H1 (cell line): ENCODE measurements at regions not wholly inside any gene's neighbourhood (a gene's known extent, or its start where the extent isn't known, plus 50 kb on each side); places are given as distances from the start of the nearest gene placed in this dataset.

Experiments
- CTCF ChIA-PET: fragments of 300-600 bp; sonication (Branson Sonifier 250); formaldehyde crosslinking; loops from one replicate; lab custom pipeline; 2021; ENCODE audit not compliant: partially characterized antibody; lab: Charles Lee
- POLR2A ChIA-PET: fragments of 300-600 bp; sonication (Branson Sonifier 250); formaldehyde crosslinking; loops from one replicate; lab custom pipeline; 2021; ENCODE audit warnings: inconsistent platforms; ENCODE audit not compliant: partially characterized antibody; lab: Charles Lee
- DNase-seq, 2 experiments: peaks; one replicate each; pipeline versions ENCODE4 v3.0.0 to v3.0.0-alpha.2; 2010 to 2022; ENCODE audit warnings: low spot score in 2 of 2, low read depth in 1 of 2, mixed read lengths in 1 of 2
- FAIRE-seq: peaks from 2 replicates; lab custom pipeline; 2011; peaks lifted over from hg19 to GRCh38; lab: Jason Lieb, UNC
- H2AFZ ChIP-seq: 2 replicates; pipeline ENCODE4 v1.8.1; 2012; ENCODE audit warnings: low read length, inconsistent platforms
- H2AK5ac ChIP-seq: 2 replicates; pipeline ENCODE4 v1.6.1; 2013; ENCODE audit warnings: low read depth, low read length
- H2BK120ac ChIP-seq: replicated peaks from 2 replicates; pipeline ENCODE3; 2013; ENCODE audit warnings: low read depth, low read length, inconsistent platforms
- H2BK12ac ChIP-seq: 2 replicates; pipeline ENCODE4 v1.6.1; 2013; ENCODE audit warnings: low read depth, low read length
- H2BK15ac ChIP-seq: 2 replicates; pipeline ENCODE4 v1.6.1; 2013; ENCODE audit warnings: low read length
- H2BK20ac ChIP-seq: 2 replicates; pipeline ENCODE4 v1.6.1; 2013; ENCODE audit warnings: low read length
- H2BK5ac ChIP-seq: 2 replicates; pipeline ENCODE4 v1.6.1; 2013; ENCODE audit warnings: low read depth, low read length
- H3K14ac ChIP-seq: 2 replicates; pipeline ENCODE4 v1.6.1; 2013; ENCODE audit warnings: inconsistent platforms; ENCODE audit not compliant: insufficient read length
- H3K18ac ChIP-seq: 2 replicates; pipeline ENCODE4 v1.6.1; 2013; ENCODE audit warnings: low read length; ENCODE audit errors: extremely low read depth
- H3K23ac ChIP-seq: 2 replicates; pipeline ENCODE4 v1.6.1; 2013; ENCODE audit warnings: inconsistent platforms; ENCODE audit not compliant: insufficient read length
- H3K23me2 ChIP-seq: 2 replicates; pipeline ENCODE4 v1.6.1; 2013; ENCODE audit warnings: low read depth, low read length
- H3K27ac ChIP-seq: 2 replicates; pipeline ENCODE4 v1.6.1; 2011; ENCODE audit warnings: low read depth, low read length, inconsistent platforms
- H3K27me3 ChIP-seq, 4 experiments: replicated peaks in 1 of 4; 1 replicate in 1 of 4; 2 replicates in 3 of 4; pipeline versions ENCODE4 v1.6.1 to v1.8.1; 2011 to 2013; ENCODE audit warnings: low read length in 3 of 4, mild to moderate bottlenecking in 3 of 4, inconsistent platforms in 2 of 4, mixed read lengths in 2 of 4, moderate library complexity in 1 of 4; ENCODE audit not compliant: control insufficient read depth in 3 of 4, insufficient read depth in 3 of 4; ENCODE audit errors: extremely low read depth in 1 of 4
- H3K36me3 ChIP-seq, 4 experiments: 2 replicates each; pipeline versions ENCODE4 v1.6.1 to v1.8.1; 2011 to 2013; ENCODE audit warnings: mild to moderate bottlenecking in 4 of 4, low read length in 3 of 4, moderate library complexity in 2 of 4, control low read depth in 1 of 4, inconsistent platforms in 1 of 4; ENCODE audit not compliant: insufficient read depth in 4 of 4, control insufficient read depth in 2 of 4
- H3K4ac ChIP-seq: replicated peaks from 2 replicates; pipeline ENCODE3; 2013; ENCODE audit warnings: low read length, low read depth, mixed read lengths, inconsistent platforms; ENCODE audit not compliant: insufficient read length
- H3K4me1 ChIP-seq, 4 experiments: replicated peaks in 1 of 4; 1 replicate in 1 of 4; 2 replicates in 3 of 4; pipeline versions ENCODE4 v1.6.1 to v1.8.1; 2011 to 2013; ENCODE audit warnings: low read length in 3 of 4, inconsistent platforms in 2 of 4, mixed read lengths in 1 of 4; ENCODE audit not compliant: insufficient read depth in 4 of 4, control insufficient read depth in 3 of 4
- H3K4me2 ChIP-seq, 2 experiments: 2 replicates each; pipeline versions ENCODE4 v1.6.1 to v1.8.1; 2011 to 2013; ENCODE audit warnings: low read depth in 2 of 2, low read length in 2 of 2, control low read depth in 1 of 2, inconsistent platforms in 1 of 2, mild to moderate bottlenecking in 1 of 2; ENCODE audit not compliant: insufficient read depth in 1 of 2
- H3K4me3 ChIP-seq, 4 experiments: fragments of 200-600, 300-600 bp in 1 of 4; sonication (generic), shearing (Covaris generic), sonication (Bioruptor Twin) in 1 of 4; 2 replicates each; pipeline versions ENCODE4 v1.5.1 to v1.8.1; 2011 to 2016; ENCODE audit warnings: low read length in 4 of 4, low read depth in 3 of 4, control low read depth in 2 of 4, inconsistent platforms in 2 of 4, mild to moderate bottlenecking in 2 of 4, mixed read lengths in 1 of 4, moderate library complexity in 1 of 4; ENCODE audit not compliant: insufficient read depth in 2 of 4; ENCODE audit errors: extremely low read depth in 1 of 4
- H3K56ac ChIP-seq: replicated peaks from 2 replicates; pipeline ENCODE3; 2013; ENCODE audit warnings: low read depth, mild to moderate bottlenecking, mixed read lengths, low read length, inconsistent platforms; ENCODE audit not compliant: insufficient read length
- H3K79me1 ChIP-seq: 2 replicates; pipeline ENCODE4 v1.6.1; 2013; ENCODE audit warnings: low read depth, low read length, control low read depth
- H3K79me2 ChIP-seq, 2 experiments: 2 replicates each; pipeline versions ENCODE4 v1.6.1 to v1.8.1; 2012 to 2013; ENCODE audit warnings: low read length in 2 of 2, mild to moderate bottlenecking in 2 of 2, inconsistent platforms in 1 of 2; ENCODE audit not compliant: insufficient read depth in 2 of 2, control insufficient read depth in 1 of 2
- H3K9ac ChIP-seq, 4 experiments: replicated peaks in 1 of 4; 1 replicate in 1 of 4; 2 replicates in 3 of 4; pipeline versions ENCODE4 v1.6.1 to v1.8.1; 2011 to 2013; ENCODE audit warnings: low read depth in 3 of 4, low read length in 3 of 4, control low read depth in 2 of 4, mild to moderate bottlenecking in 2 of 4, moderate library complexity in 2 of 4, inconsistent platforms in 1 of 4; ENCODE audit errors: extremely low read depth in 1 of 4
- H3K9me3 ChIP-seq, 2 experiments: 2 replicates each; pipeline versions ENCODE4 v1.6.1 to v1.8.1; 2012 to 2013; ENCODE audit warnings: mild to moderate bottlenecking in 2 of 2, moderate library complexity in 2 of 2, control low read depth in 1 of 2, inconsistent platforms in 1 of 2, low read depth in 1 of 2, low read length in 1 of 2, mixed read lengths in 1 of 2; ENCODE audit not compliant: insufficient read depth in 2 of 2
- H4K20me1 ChIP-seq, 2 experiments: replicated peaks in 1 of 2; 2 replicates each; pipeline versions ENCODE3 to v1.8.1; 2011 to 2013; ENCODE audit warnings: inconsistent platforms in 2 of 2, low read length in 2 of 2, mild to moderate bottlenecking in 1 of 2; ENCODE audit not compliant: insufficient read depth in 2 of 2, control insufficient read depth in 1 of 2
- H4K5ac ChIP-seq: 2 replicates; pipeline ENCODE4 v1.6.1; 2013; ENCODE audit warnings: low read length, low read depth, mixed read lengths, inconsistent platforms; ENCODE audit not compliant: insufficient read length
- H4K8ac ChIP-seq: 2 replicates; pipeline ENCODE4 v1.8.0; 2013; ENCODE audit warnings: mild to moderate bottlenecking, moderate library complexity, low read length, inconsistent platforms; ENCODE audit not compliant: insufficient read depth; ENCODE audit errors: extremely low read depth
- H4K91ac ChIP-seq: replicated peaks from 2 replicates; pipeline ENCODE3; 2013; ENCODE audit warnings: low read length, mixed read lengths, inconsistent platforms; ENCODE audit not compliant: insufficient read length
- ASH2L ChIP-seq: fragments of 200-600, 300-600 bp; sonication (generic); IDR thresholded peaks from one replicate; pipeline ENCODE4 v1.7.1; 2017; ENCODE audit warnings: low read length
- CBX8 ChIP-seq: fragments of 300-800, 300-1000 bp; sonication (generic); IDR thresholded peaks from 2 replicates; pipeline ENCODE4 v1.7.1; 2016; ENCODE audit warnings: low read depth, low read length, borderline replicate concordance
- JUN ChIP-seq: IDR thresholded peaks from 2 replicates; pipeline ENCODE4 v1.6.1; 2011; ENCODE audit warnings: low read depth, mild to moderate bottlenecking, improper control_type of control experiment, low read length
- POLR2AphosphoS5 ChIP-seq: IDR thresholded peaks from 2 replicates; pipeline ENCODE4 v1.6.1; 2011; ENCODE audit warnings: low read depth, low read length
- WGBS, 2 experiments: shearing (Covaris generic) in 1 of 2; methylation state at CpG; one replicate each; pipeline versions ENCODE4 v1.1.6 to v1.1.7; 2013 to 2015; ENCODE audit warnings: low lambda C conversion rate in 2 of 2, mixed read lengths in 2 of 2, inconsistent platforms in 1 of 2, low coverage in 1 of 2, missing lambda C conversion rate in 1 of 2; ENCODE audit not compliant: insufficient replicate concordance in 2 of 2, insufficient coverage in 1 of 2, insufficient read length in 1 of 2; ENCODE audit errors: extremely low coverage in 1 of 2, missing lambda C conversion rate in 1 of 2; 5-methylcytosine and 5-hydroxymethylcytosine counted together

- Histone ChIP-seq H3K27ac (no peak overlapping the region), H3K36me3 (no peaks in the 10 kb centered on the region), H4K20me1 (no peaks in the 10 kb centered on the region), H3K14ac (no peak overlapping the region), H3K23me2 (no peaks in the 10 kb centered on the region; the same call in 1 of the 2 replicates), H3K4me3 (no peak overlapping the region), H3K79me1 (no peaks in the 10 kb centered on the region), H4K8ac (no peak overlapping the region; the same call in 1 of the 2 replicates), H4K91ac (no peak overlapping the region), H3K23ac (no peak overlapping the region), H2BK5ac (no peak overlapping the region), H3K9ac (no peak overlapping the region), H3K79me2 (no peaks in the 10 kb centered on the region), H2AK5ac (no peak overlapping the region), H3K4me1 (no peaks in the 10 kb centered on the region), H2BK12ac (no peak overlapping the region), H3K27me3 (0 out of 7 replicates have a peak, but pooled peaks cover 0 to 3% (median 0%) of the 10 kb centered on the region in 4 experiments), H2AFZ (no peak overlapping the region), H3K18ac (no peak overlapping the region), H2BK20ac (no peak overlapping the region), H3K4me2 (no peak overlapping the region), H2BK120ac (no peak overlapping the region), H3K56ac (no peak overlapping the region), H3K4ac (no peak overlapping the region), H3K9me3 (no peaks in the 10 kb centered on the region), H2BK15ac (no peak overlapping the region), H4K5ac (no peak overlapping the region)
- POLR2A ChIA-PET: no interaction called here
- WGBS, 2 experiments: 93% methylated on average over 4 of the region's 4 CpGs; no CpG with 5 or more reads in 1 of the 2 experiments
- FAIRE-seq: no peak
- CTCF ChIA-PET: interaction anchor here (0.8 to 1.5 kb wide), 3 partner anchors 12 to 239 kb away, joined by 3 to 5 read pairs (median 5); no protein-coding TSS in a partner anchor
- no peak for DNase-seq
- TF ChIP-seq ASH2L (no peak), CBX8 (no peak), JUN (no peak), POLR2AphosphoS5 (no peak)
Observed at GRCh38 chr1:114231301-114231700, 77.6 kb upstream of the SYT6 start.
